ENCODE measurements at regions not wholly inside any gene's neighbourhood (a gene's known extent, or its start where the extent isn't known, plus 50 kb on each side); places are given as distances from the start of the nearest gene placed in this dataset.

DNA sequence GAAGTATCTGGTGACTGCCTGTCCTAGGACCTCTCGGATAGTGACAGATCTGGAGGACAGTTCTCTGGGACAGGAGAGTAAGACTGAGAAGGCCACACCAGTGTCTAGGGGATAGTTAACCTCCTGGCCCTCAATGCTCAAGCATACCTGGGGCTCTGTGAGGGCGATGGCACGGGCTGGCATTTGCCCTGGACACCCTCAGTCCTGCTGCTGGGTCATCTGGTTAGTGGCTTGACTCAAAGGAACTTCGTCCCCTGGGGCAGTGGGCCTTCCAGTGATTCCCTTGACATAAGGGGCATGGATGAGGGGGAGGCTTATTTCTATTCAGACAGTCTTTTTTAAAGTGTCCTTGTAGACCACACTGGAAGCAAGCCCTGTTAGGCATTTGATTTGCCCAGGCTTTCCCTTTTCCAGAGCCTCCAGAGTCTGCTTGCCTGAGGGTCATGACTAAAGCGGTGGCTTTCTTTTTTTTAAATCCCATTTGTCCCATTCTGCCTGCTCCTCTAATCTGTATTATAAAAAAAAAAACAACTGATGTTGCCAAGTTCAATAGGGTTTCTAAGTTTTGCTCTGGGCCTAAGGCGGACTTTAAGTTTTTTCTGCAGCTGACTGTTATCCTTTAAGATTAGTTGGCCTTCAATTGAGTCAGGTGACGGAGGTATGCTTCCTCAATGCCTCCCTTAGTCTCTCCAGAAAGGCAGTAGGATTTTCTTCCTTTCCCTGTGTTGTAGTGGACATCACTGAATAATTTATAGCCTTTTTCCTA is 2083.5 kb upstream of the C9orf72 start:
- DNase-seq, result no peak

DNA sequence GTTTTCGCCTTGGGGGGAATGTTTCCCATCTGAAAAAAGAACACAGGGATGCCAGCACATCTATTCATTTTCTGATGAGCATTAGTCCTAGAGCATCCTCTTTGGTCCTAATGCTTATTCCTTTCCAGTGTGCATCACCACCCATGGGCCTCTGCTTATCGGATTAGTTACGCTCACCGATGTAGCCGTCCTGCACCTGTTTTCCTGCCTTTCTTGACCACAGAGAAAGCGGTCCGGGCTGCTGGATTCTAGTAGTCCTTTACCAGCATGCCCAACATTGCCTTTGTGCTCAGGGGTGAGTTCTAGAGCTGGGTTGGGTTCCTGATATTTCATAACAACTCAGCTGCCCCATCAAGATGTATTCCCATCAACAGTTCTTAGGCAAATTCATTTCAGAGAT is 2084.5 kb upstream of the C9orf72 start:
- no peak for DNase-seq

DNA sequence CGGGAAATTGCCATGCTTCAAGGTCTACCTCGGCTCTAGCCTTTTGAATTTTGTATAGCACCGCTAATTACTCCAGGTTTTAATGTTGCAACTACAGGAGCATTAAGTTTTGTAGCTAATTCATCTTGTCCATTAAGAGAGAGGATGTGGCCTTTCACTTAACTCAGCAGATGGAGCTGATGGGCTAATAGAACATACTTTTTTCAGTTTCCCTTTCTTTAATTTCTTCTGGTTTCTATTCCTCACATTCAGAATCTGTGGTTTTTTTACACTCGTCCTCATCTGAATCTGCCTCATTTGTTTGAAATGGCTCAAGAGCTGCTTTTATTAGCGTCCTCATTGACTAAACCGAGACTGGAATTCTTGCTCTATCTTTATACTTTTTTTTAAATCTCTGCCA is 2085.7 kb upstream of the C9orf72 start:
- no peak for DNase-seq

DNA sequence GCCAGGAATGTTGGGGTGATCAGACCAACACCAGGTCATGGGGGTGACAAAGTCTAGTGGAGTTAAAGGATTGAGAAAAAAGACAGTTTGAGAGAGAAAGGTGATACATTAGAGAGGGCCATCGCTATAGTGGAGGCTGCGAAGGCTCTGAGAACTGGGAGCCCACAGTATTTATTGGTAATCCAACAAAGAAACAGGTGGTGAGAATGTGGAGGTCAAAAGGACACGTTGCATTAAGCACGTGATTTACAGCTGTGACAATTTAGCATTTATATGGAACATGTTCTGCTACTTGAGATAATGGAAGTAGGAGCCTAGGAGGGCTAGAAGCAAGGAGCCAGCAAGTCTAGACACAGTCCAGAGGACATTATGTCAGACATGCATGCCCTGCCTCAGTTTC is 2086.5 kb upstream of the C9orf72 start:
- peak; percentile 5 for DNase-seq

DNA sequence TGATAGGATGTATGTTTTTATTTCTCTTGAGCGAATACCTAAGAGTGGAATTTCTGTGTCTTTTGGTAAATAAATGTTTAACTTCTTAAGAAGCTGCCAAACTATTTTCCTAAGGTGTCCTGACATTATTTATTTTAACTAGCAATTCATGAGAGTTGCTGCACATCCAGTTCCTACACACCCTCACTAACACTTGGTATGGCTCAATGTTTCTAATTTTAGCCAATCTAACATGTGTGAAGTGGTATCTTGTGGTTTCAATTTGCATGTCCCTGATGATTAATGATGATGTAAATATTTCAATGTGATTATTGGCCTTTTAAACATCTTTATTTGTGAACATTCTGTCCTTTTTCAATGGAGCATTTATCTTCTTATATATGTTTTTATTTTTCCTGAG is 2095.5 kb upstream of the C9orf72 start:
- DNase-seq, result no peak

DNA sequence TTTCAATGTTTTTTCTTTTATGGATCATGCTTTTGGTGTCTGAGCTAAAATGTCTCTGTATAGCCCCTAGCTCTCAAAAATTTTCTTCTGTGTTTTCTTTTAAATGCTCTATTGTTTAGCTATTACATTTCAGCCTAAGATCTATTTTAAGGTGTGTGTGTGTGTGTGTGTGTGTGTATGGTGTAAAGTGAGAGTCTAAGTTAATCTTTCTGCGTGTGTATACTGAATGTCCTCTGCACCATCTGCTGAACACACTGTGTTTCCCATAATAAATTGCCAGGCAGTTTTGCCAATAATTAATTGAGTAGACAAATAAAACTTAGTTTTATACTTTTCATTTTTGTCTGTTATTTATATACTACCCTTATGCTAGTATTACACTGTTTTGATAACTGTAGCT is 2096.3 kb upstream of the C9orf72 start:
- no peak for DNase-seq

DNA sequence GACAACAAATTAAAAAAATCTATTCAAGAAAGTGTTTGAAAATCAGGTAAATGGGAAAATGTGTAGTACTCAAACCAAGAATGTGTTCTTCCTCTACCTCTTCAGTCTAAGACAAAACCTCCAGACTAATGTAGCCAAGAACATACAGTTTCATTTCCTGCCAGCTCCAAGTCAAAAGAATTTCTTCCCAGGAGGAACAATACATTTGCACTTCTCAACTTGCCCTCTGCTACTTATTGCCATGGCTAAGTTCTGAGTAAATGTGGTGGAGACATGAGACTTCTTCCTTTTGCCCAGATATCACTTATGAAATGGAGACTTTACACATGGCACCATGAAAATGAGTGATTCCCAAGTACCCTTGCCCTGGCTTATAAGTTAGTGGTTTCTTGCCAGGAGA is 2112.2 kb upstream of the C9orf72 start:
- DNase-seq, result no peak

DNA sequence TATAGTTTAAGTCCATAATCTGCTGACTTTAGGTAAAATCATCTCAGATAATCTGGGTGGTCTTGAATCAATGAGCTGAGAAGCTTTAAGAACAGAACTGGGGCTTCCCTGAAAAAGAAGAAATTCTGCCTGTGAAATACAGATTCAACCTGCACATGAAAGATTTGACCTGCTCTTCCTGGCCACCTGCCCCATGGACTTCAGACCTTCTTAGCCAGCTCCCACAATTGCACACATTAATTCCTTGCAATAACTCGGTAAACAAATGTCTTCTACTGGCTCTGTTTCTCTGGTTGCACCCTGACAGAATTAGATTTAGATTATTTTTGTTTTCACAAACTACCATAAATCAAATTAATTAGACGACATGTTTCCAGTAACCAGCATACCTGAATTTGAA is 2117.9 kb upstream of the C9orf72 start:
- DNase-seq, result no peak

DNA sequence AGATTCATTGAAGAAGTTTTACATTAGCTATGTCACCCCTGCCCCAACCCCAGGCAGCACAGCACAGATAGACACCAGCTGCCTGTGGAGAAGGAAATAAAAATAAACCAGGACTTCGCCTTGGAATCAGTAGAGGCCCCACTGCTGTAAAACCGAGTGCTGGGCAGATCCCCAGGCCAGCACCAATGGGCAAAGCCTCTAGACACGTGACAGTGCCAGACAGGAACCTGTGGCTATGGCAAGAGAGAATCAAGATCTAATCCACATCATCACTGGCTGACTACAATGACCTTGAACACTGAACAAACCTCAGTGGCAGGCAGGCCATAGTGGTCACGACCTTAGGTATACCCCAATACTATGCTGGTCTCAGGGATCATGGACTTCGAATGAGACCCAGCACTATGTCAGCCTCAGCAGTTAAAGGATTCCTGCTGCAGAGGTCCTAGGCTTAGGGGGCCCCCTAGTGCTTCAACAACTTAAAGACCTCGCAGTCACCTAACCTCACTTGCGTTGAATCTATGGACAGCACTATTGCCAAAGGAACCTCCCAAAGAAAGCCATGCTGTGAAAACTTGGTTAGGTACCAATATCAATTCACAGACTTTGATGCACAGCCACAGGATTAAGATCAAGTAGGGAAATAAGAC is 2118.6 kb upstream of the C9orf72 start:
- peak; percentile 73 for DNase-seq

DNA sequence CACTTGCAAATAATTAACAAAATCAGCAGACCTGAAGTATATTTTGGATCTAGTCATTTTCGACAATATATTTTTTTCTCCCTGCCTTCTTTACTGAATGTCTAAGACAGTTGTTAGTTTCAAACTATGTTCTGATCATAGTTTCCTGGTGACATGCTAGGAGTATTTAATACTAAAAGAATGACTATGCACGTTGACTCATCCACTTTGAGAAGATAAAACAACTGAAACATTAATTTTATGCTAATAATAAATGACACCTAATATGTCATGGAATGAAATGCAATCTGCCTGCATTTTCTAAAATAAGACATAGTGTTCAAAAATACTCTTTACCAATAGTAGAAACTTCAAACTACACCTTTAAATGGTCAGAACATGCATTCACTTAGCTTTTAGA is 2123.7 kb upstream of the C9orf72 start:
- no peak for DNase-seq

DNA sequence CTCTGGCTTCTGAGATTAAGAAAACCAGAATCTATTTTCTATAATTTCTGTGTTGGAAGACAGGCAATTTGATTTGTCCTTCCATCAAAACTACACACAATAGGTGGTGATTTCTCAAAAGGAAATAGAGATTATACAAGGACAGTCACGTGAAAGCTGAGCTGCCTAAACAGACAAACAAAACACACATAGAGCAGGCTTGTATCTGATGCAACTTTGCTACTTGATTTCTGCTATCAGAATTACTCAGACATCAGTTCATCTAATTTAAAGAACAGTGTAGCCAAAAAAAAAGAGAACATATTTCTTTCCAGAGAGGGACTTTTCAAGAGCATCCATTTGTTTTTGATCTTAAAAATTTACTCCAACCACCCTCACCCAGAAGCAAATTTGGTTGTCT is 2128.3 kb upstream of the C9orf72 start:
- peak; percentile 36 for DNase-seq

DNA sequence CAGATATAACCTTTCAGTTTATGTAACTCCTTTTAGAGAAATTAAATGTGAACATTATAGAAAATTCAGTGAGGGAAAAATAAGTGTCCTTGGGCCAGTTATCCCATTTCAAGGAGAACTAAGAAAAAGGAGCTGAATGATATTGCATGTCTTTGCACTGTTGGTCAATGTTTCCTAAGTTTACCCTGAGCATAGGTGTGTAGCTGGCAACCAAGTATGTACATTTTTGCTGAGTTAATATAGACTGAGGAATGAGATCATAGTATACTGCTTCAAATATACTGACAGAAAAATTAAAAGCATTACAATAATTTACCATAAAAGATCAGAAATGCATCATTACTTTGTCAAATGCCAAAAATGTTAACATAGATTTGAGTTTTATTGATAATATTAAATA is 2128.7 kb upstream of the C9orf72 start:
- DNase-seq, result no peak

DNA sequence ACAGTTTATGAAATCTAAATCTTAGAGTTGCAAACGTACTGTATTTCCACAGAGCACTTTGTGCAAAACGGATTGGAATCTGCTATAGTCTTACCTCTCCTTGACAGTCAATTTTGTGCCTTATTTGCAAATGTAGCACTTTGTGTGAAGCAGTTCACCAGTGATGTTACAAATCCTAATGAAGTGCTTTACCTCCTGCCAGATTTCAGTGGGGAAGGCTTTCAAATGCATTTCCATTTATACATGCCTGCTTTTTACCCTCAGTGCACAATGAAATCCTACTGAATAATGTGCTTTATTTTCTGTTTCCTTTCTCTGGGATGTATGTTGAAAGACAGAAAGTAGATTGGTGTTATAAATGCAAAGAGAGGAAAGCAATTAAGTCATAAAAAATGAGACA is 2141.6 kb upstream of the C9orf72 start:
- DNase-seq, result no peak

GRCh38 chr9:29717631-29718030 is 2144.3 kb upstream of the C9orf72 start:
- DNase-seq, result no peak

GRCh38 chr9:29730163-29730562 is 2156.9 kb upstream of the C9orf72 start:
- DNase-seq, result no peak

DNA sequence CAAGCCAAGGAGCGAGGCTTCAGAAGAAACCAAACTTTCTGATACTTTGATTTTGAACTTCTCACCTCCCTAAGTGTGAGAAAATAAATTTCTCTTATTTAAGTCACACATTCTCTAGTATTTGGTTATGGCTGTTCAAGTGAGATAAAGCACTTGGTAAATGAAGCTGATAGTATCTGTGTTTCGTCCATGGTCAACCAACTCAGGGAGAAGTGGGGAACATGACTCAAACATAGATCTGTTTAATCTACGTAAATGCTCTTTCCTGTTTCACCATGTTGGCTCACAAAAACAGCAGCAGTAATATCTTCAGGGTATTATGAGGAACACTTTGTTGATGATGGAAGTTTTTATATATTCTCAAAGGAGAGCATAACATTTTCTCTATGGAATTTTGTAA is 2167.2 kb upstream of the C9orf72 start:
- DNase-seq, result peak; percentile 80

- peak; percentile 31 for DNase-seq
Observed at GRCh38 chr9:29741169-29741568, 2167.9 kb upstream of the C9orf72 start.

DNA sequence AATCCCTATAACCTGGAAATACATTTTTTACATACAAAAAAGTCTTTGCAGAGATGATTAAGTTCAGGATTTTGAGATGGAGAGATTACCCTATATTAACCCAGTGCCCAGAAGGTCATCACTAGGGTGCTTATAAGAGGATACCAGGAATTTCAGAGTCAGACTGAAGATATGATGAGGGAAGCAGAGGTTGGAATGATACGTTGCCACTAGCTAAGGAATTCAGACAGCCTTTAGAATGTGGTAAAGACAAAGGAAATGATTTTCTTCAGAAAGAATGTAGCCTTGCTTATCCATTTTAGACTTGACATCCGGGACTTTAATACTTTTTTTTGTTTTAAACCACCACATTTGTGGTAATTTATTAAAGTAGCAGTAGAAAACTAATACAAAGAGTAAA is 2176.8 kb upstream of the C9orf72 start:
- DNase-seq, result no peak

DNA sequence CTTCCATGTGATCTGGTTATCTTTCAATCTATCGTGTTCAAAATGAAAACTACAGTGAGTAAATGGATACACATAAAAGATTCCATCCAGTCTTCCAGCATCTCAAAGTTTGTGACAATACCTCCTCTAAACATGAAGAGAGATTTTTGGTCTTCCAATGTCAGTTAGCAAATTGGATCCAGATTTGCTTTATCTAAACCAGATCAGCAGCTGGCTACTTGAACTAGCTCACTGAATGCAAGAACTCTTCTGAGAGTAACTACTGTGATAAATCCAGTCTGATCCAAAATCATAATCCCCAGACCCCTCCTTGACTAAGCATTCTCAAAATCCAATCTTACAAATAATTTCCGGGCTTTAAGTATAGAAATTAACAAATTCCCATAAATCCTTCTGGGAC is 2177.9 kb upstream of the C9orf72 start:
- no peak for DNase-seq

GRCh38 chr9:29753638-29754037 is 2180.4 kb upstream of the C9orf72 start:
- no peak for DNase-seq

- no peak for DNase-seq
Observed at GRCh38 chr9:29769019-29769418, 2195.7 kb upstream of the C9orf72 start.

- peak; percentile 94 for DNase-seq
Observed at GRCh38 chr9:29773676-29774075, 2200.4 kb upstream of the C9orf72 start.

DNA sequence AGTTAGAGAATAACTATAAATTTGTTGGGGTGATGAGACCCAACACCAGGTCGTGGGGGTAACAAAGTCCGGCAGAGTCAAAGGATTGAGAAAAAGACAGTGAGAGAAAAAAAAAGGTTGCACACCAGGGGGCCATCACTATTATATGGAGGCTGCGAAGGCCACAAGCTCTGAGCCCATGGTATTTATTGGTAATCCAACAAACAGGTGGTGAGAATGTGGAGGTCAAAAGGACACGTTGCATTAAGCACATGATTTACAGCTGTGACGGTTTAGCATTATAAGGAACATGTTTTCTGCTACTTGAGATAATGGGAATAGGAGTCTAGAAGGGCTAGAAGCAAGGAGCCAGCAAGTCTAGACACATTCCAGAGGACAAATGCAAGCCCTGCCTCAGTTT is 2202.2 kb upstream of the C9orf72 start:
- DNase-seq, result no peak

DNA sequence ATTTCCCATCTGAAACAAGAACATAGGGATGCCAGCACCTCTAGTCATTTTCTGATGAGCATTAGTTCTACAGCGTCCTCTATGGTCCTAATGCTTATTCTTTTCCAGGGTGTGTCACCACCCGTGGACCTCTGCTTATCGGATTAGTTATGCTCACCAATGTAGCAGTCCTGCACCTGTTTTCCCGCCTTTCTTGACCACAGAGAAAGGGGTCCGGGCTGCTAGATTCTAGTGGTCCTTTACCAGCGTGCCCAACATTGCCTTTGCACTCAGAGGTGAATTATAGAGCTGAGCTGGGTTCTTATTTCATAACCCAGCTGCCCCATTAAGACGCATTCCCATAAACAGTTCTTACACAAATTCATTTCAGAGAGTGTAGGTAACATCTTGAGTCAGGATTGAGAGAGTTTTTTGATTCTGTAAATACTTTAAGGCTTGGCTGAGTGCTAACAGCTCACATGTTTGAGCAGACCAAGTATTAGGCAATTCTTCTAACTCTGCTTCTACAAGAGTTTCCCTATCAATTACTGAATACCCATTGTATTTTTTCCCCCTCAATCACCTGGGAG is 2205.1 kb upstream of the C9orf72 start:
- no peak for DNase-seq

- DNase-seq, result no peak
Observed at GRCh38 chr9:29793970-29794369, 2220.7 kb upstream of the C9orf72 start.
